ENCODE measurements at regions not wholly inside any gene's neighbourhood (a gene's known extent, or its start where the extent isn't known, plus 50 kb on each side); places are given as distances from the start of the nearest gene placed in this dataset.

DNA sequence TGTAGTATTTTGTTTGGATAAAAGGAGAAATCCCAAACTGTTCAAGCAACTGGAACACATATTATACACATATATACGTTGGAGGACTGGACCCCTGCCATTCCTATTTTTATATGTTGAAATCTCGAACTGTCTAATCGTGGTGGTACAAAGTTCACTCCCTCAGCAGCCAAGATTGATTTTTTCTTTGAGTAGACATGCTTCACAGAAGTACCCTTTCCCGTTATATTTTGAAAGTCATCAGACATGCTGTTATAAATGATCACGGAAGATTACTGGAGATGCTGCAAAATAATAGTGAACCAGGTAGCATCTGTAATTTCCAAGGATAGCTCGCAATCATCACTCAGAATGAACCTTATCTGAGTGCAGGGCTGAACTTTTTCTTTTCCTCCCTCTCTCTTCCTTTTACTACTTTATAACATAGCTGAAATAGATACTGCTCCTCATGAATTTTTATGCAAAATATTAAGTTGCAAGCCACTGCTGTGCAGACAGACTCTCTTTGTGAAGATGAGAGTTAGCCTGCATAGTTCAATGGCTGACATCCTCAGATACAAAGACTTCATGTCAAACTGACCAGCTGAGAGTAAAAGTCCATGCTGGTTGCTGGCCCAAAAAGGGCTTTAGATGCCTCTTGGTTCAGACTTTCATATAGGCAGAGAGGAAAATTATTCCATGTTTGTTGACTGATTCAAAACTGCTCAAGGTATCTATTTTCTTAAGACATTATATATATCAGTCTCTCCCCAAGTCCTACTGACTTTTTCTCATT lies 451.9 kb downstream of the TMEM38B start:
- WGBS, 2 experiments (ENCODE audit: extremely low coverage in 1 of 2, insufficient coverage in 1 of 2, insufficient read length in 1 of 2, insufficient replicate concordance in 2 of 2, low coverage in 1 of 2, low lambda C conversion rate in 2 of 2, missing lambda C conversion rate in 1 of 2): 90% methylated on average over 6 of the region's 6 CpGs; no CpG with 5 or more reads in 1 of the 2 experiments
- no peaks in the 10 kb centered on the region for H3K36me3 ChIP-seq (ENCODE audit: control insufficient read depth in 2 of 4, insufficient read depth in 4 of 4, low read length in 3 of 4)
- no peak overlapping the region for H4K8ac ChIP-seq (ENCODE audit: extremely low read depth, insufficient read depth, low read length)
- H3K27me3 ChIP-seq (replicated peaks in 1 of 4; ENCODE audit: control insufficient read depth in 3 of 4, extremely low read depth in 1 of 4, insufficient read depth in 3 of 4, low read length in 3 of 4): no peaks in the 10 kb centered on the region
- no peaks in the 10 kb centered on the region for H3K4me1 ChIP-seq (replicated peaks in 1 of 4; ENCODE audit: control insufficient read depth in 3 of 4, insufficient read depth in 4 of 4, low read length in 3 of 4)
- no peak overlapping the region for H2BK20ac ChIP-seq (ENCODE audit: low read length)
- no peak overlapping the region for H3K14ac ChIP-seq (ENCODE audit: insufficient read length)
- H3K27ac ChIP-seq (ENCODE audit: low read depth, low read length): no peak overlapping the region
- no peaks in the 10 kb centered on the region for H3K9me3 ChIP-seq (ENCODE audit: insufficient read depth in 2 of 2, low read depth in 1 of 2, low read length in 1 of 2)
- no peak overlapping the region for H2AK5ac ChIP-seq (ENCODE audit: low read depth, low read length)
- no peak overlapping the region for H3K4me2 ChIP-seq (ENCODE audit: insufficient read depth in 1 of 2, low read depth in 2 of 2, low read length in 2 of 2)
- no peak overlapping the region for H2BK15ac ChIP-seq (ENCODE audit: low read length)
- no peak overlapping the region for H2BK5ac ChIP-seq (ENCODE audit: low read depth, low read length)
- no peaks in the 10 kb centered on the region for H4K20me1 ChIP-seq (replicated peaks in 1 of 2; ENCODE audit: control insufficient read depth in 1 of 2, insufficient read depth in 2 of 2, low read length in 2 of 2)
- H3K9ac ChIP-seq (replicated peaks in 1 of 4; ENCODE audit: extremely low read depth in 1 of 4, low read depth in 3 of 4, low read length in 3 of 4): no peak overlapping the region
- H3K4me3 ChIP-seq (ENCODE audit: extremely low read depth in 1 of 4, insufficient read depth in 2 of 4, low read depth in 3 of 4, low read length in 4 of 4): no peak overlapping the region
- no peaks in the 10 kb centered on the region for H3K79me2 ChIP-seq (ENCODE audit: control insufficient read depth in 1 of 2, insufficient read depth in 2 of 2, low read length in 2 of 2)
- H3K18ac ChIP-seq (ENCODE audit: extremely low read depth, low read length): no peak overlapping the region
- DNase-seq (ENCODE audit: low read depth in 1 of 2, low spot score in 2 of 2) (no peak), FAIRE-seq (no peak)
- no peak overlapping the region for H2BK120ac ChIP-seq (replicated peaks; ENCODE audit: low read depth, low read length)
- H2BK12ac ChIP-seq (ENCODE audit: low read depth, low read length): no peak overlapping the region
- no peak overlapping the region for H2AFZ ChIP-seq (ENCODE audit: low read length)
- no peak overlapping the region for H3K4ac ChIP-seq (replicated peaks; ENCODE audit: insufficient read length, low read depth, low read length)
- H3K23me2 ChIP-seq (ENCODE audit: low read depth, low read length): no peaks in the 10 kb centered on the region
- no peak overlapping the region for H3K56ac ChIP-seq (replicated peaks; ENCODE audit: insufficient read length, low read depth, low read length)
- CTCF ChIA-PET (ENCODE audit: partially characterized antibody): interaction anchor here (1.0 kb wide), 1 partner anchor 49 kb away, joined by 4 read pairs; no protein-coding TSS in a partner anchor
- H3K23ac ChIP-seq (ENCODE audit: insufficient read length): no peak overlapping the region
- no peak for TF ChIP-seq CBX8 (IDR thresholded peaks at IDR 0.05; ENCODE audit: borderline replicate concordance, low read depth, low read length)
- TF ChIP-seq KDM1A (IDR thresholded peaks at IDR 0.05; ENCODE audit: borderline replicate concordance, low read length): no peak
- H4K91ac ChIP-seq (replicated peaks; ENCODE audit: insufficient read length, low read length): no peak overlapping the region
- H4K5ac ChIP-seq (ENCODE audit: insufficient read length, low read depth, low read length): no peak overlapping the region
- POLR2A ChIA-PET (ENCODE audit: partially characterized antibody): no interaction called here
- no peaks in the 10 kb centered on the region for H3K79me1 ChIP-seq (ENCODE audit: low read depth, low read length)

All from H1 (cell line).